ENCODE measurements at regions not wholly inside any gene's neighbourhood (a gene's known extent, or its start where the extent isn't known, plus 50 kb on each side); places are given as distances from the start of the nearest gene placed in this dataset.

GRCh38 chr10:109065821-109066220 is 857.5 kb downstream of the XPNPEP1 start:
- no peak for TF ChIP-seq CTCF (IDR thresholded peaks at IDR 0.05)
- TF ChIP-seq POLR2AphosphoS5 (IDR thresholded peaks at IDR 0.05): no peak
- TF ChIP-seq POLR2A (IDR thresholded peaks at IDR 0.05; ENCODE audit: low read depth): no peak
- TF ChIP-seq EP300 (IDR thresholded peaks at IDR 0.05): no peak
